ENCODE measurements at regions not wholly inside any gene's neighbourhood (a gene's known extent, or its start where the extent isn't known, plus 50 kb on each side); places are given as distances from the start of the nearest gene placed in this dataset.
A peak's percentile ranks its signal among the peaks of the same experiment; 100 is the strongest.
"Not testable (repeated sequence)": the region's sequence is repeated elsewhere in the genome, so short reads cannot be mapped to it uniquely, and the experiment has no call there.

- 96% methylated on average over 5 of the region's 5 CpGs for WGBS
- Histone ChIP-seq H3K27ac (ENCODE audit: low read length) (no peak overlapping the region), H3K9me3 (ENCODE audit: control insufficient read depth, low read length) (no peaks in the 10 kb centered on the region), H3K4me3 (ENCODE audit: low read length) (no peak overlapping the region), H3K27me3 (ENCODE audit: control insufficient read depth, insufficient read depth) (no peaks in the 10 kb centered on the region), H3K4me1 (ENCODE audit: control insufficient read depth, insufficient read depth, low read length) (no peaks in the 10 kb centered on the region)
- ATAC-seq (no peak), DNase-seq (no peak)
- intact Hi-C loops (cut with DNase I) = no loop called here
These were observed 503.3 kb upstream of the PTCHD4 start for GRCh38 chr6:48614326-48614725.

- Histone ChIP-seq H3K4me3 (ENCODE audit: low read length) (no peak overlapping the region), H3K27me3 (ENCODE audit: control insufficient read depth, insufficient read depth) (no peaks in the 10 kb centered on the region), H3K27ac (ENCODE audit: low read length) (no peak overlapping the region), H3K4me1 (ENCODE audit: control insufficient read depth, insufficient read depth, low read length) (no peaks in the 10 kb centered on the region), H3K9me3 (ENCODE audit: control insufficient read depth, low read length) (no peaks in the 10 kb centered on the region)
- DNase-seq (no peak), ATAC-seq (no peak)
- intact Hi-C loops (cut with DNase I) = no loop called here
- WGBS = 35% methylated on average over 5 of the region's 5 CpGs
These were observed 502.4 kb upstream of the PTCHD4 start for GRCh38 chr6:48613231-48613949.

GRCh38 chr6:48611332-48611731 is 500.3 kb upstream of the PTCHD4 start:
- WGBS = 49% methylated on average over 3 of the region's 3 CpGs
- intact Hi-C loops (cut with DNase I) = no loop called here

GRCh38 chr6:48610846-48611245 is 499.8 kb upstream of the PTCHD4 start:
- Histone ChIP-seq H3K27ac (ENCODE audit: low read length) (no peak overlapping the region), H3K9me3 (ENCODE audit: control insufficient read depth, low read length) (no peaks in the 10 kb centered on the region), H3K4me3 (ENCODE audit: low read length) (no peak overlapping the region), H3K27me3 (ENCODE audit: control insufficient read depth, insufficient read depth) (no peaks in the 10 kb centered on the region), H3K4me1 (ENCODE audit: control insufficient read depth, insufficient read depth, low read length) (no peaks in the 10 kb centered on the region)
- ATAC-seq (no peak), DNase-seq (no peak)
- intact Hi-C loops (cut with DNase I) = no loop called here
- WGBS = 27% methylated on average over 1 of the region's 1 CpG

More at GRCh38 chr6:48611332-48611731, 500.3 kb upstream of the PTCHD4 start:
- no peaks in the 10 kb centered on the region for H3K27me3 ChIP-seq (ENCODE audit: control insufficient read depth, insufficient read depth)
- ATAC-seq (no peak), DNase-seq (no peak)
- H3K27ac ChIP-seq (ENCODE audit: low read length) = no peak overlapping the region
- H3K9me3 ChIP-seq (ENCODE audit: control insufficient read depth, low read length) = no peaks in the 10 kb centered on the region
- no peaks in the 10 kb centered on the region for H3K4me1 ChIP-seq (ENCODE audit: control insufficient read depth, insufficient read depth, low read length)
- no peak overlapping the region for H3K4me3 ChIP-seq (ENCODE audit: low read length)

GRCh38 chr6:48606618-48607017 is 495.6 kb upstream of the PTCHD4 start:
- no peak overlapping the region for H3K27ac ChIP-seq (ENCODE audit: low read length)
- intact Hi-C loops (cut with DNase I) = no loop called here
- DNase-seq (no peak), ATAC-seq (no peak)
- H3K9me3 ChIP-seq (ENCODE audit: control insufficient read depth, low read length) = no peaks in the 10 kb centered on the region
- no peaks in the 10 kb centered on the region for H3K4me1 ChIP-seq (ENCODE audit: control insufficient read depth, insufficient read depth, low read length)
- no peaks in the 10 kb centered on the region for H3K27me3 ChIP-seq (ENCODE audit: control insufficient read depth, insufficient read depth)
- no peak overlapping the region for H3K4me3 ChIP-seq (ENCODE audit: low read length)

- no peak overlapping the region for H3K27ac ChIP-seq (ENCODE audit: low read length)
- no peaks in the 10 kb centered on the region for H3K4me1 ChIP-seq (ENCODE audit: control insufficient read depth, insufficient read depth, low read length)
- H3K9me3 ChIP-seq (ENCODE audit: control insufficient read depth, low read length) = no peaks in the 10 kb centered on the region
- DNase-seq = no peak
- WGBS = 50% methylated on average over 3 of the region's 3 CpGs
- no peak overlapping the region for H3K4me3 ChIP-seq (ENCODE audit: low read length)
- H3K27me3 ChIP-seq (ENCODE audit: control insufficient read depth, insufficient read depth) = no peaks in the 10 kb centered on the region
- no peak for ATAC-seq
- intact Hi-C loops (cut with DNase I) = no loop called here
These were observed 487.0 kb upstream of the PTCHD4 start for GRCh38 chr6:48597951-48598350.

- ATAC-seq (no peak), DNase-seq (no peak)
- intact Hi-C loops (cut with DNase I) = no loop called here
- H3K9me3 ChIP-seq (ENCODE audit: control insufficient read depth, low read length) = no peaks in the 10 kb centered on the region
- H3K4me3 ChIP-seq (ENCODE audit: low read length) = no peak overlapping the region
- H3K27me3 ChIP-seq (ENCODE audit: control insufficient read depth, insufficient read depth) = no peaks in the 10 kb centered on the region
- H3K27ac ChIP-seq (ENCODE audit: low read length) = no peak overlapping the region
- H3K4me1 ChIP-seq (ENCODE audit: control insufficient read depth, insufficient read depth, low read length) = no peaks in the 10 kb centered on the region
These were observed 485.8 kb upstream of the PTCHD4 start for GRCh38 chr6:48596830-48597229.

GRCh38 chr6:48591158-48591557 is 480.2 kb upstream of the PTCHD4 start:
- H3K4me3 ChIP-seq (ENCODE audit: low read length); H3K4me1 ChIP-seq (ENCODE audit: control insufficient read depth, insufficient read depth, low read length); H3K27me3 ChIP-seq (ENCODE audit: control insufficient read depth, insufficient read depth); H3K9me3 ChIP-seq (ENCODE audit: control insufficient read depth, low read length); DNase-seq; H3K27ac ChIP-seq (ENCODE audit: low read length); intact Hi-C loops (cut with DNase I); ATAC-seq: not testable (repeated sequence)

- no peaks in the 10 kb centered on the region for H3K4me1 ChIP-seq (ENCODE audit: control insufficient read depth, insufficient read depth, low read length)
- WGBS = 54% methylated on average over 1 of the region's 1 CpG
- H3K9me3 ChIP-seq (ENCODE audit: control insufficient read depth, low read length) = no peaks in the 10 kb centered on the region
- no peak overlapping the region for H3K4me3 ChIP-seq (ENCODE audit: low read length)
- no peak for ATAC-seq
- DNase-seq = no peak
- H3K27ac ChIP-seq (ENCODE audit: low read length) = no peak overlapping the region
- intact Hi-C loops (cut with DNase I) = no loop called here
- H3K27me3 ChIP-seq (ENCODE audit: control insufficient read depth, insufficient read depth) = no peaks in the 10 kb centered on the region
These were observed 473.8 kb upstream of the PTCHD4 start for GRCh38 chr6:48584846-48585245.

GRCh38 chr6:48570656-48571055 is 459.7 kb upstream of the PTCHD4 start:
- no peak for DNase-seq
- no peaks in the 10 kb centered on the region for H3K4me1 ChIP-seq (ENCODE audit: control insufficient read depth, insufficient read depth, low read length)
- no peaks in the 10 kb centered on the region for H3K9me3 ChIP-seq (ENCODE audit: control insufficient read depth, low read length)
- ATAC-seq = no peak
- H3K27me3 ChIP-seq (ENCODE audit: control insufficient read depth, insufficient read depth) = no peaks in the 10 kb centered on the region
- intact Hi-C loops (cut with DNase I) = no loop called here
- H3K27ac ChIP-seq (ENCODE audit: low read length) = no peak overlapping the region
- WGBS = 91% methylated on average over 3 of the region's 3 CpGs
- no peak overlapping the region for H3K4me3 ChIP-seq (ENCODE audit: low read length)

- DNase-seq = no peak
- WGBS = 59% methylated on average over 2 of the region's 2 CpGs
- Histone ChIP-seq H3K9me3 (ENCODE audit: control insufficient read depth, low read length) (no peaks in the 10 kb centered on the region), H3K27ac (ENCODE audit: low read length) (no peak overlapping the region), H3K4me3 (ENCODE audit: low read length) (no peak overlapping the region), H3K27me3 (ENCODE audit: control insufficient read depth, insufficient read depth) (no peaks in the 10 kb centered on the region), H3K4me1 (ENCODE audit: control insufficient read depth, insufficient read depth, low read length) (no peaks in the 10 kb centered on the region)
- peak in 1 of 2 donors; percentile 56 for ATAC-seq
- intact Hi-C loops (cut with DNase I) = no loop called here
These were observed 457.9 kb upstream of the PTCHD4 start for GRCh38 chr6:48568856-48569255.

GRCh38 chr6:48567016-48567415 is 456.0 kb upstream of the PTCHD4 start:
- DNase-seq (no peak), ATAC-seq (no peak)
- no peaks in the 10 kb centered on the region for H3K4me1 ChIP-seq (ENCODE audit: control insufficient read depth, insufficient read depth, low read length)
- H3K27ac ChIP-seq (ENCODE audit: low read length) = no peak overlapping the region
- H3K4me3 ChIP-seq (ENCODE audit: low read length) = no peak overlapping the region
- no peaks in the 10 kb centered on the region for H3K9me3 ChIP-seq (ENCODE audit: control insufficient read depth, low read length)
- intact Hi-C loops (cut with DNase I) = no loop called here
- H3K27me3 ChIP-seq (ENCODE audit: control insufficient read depth, insufficient read depth) = no peaks in the 10 kb centered on the region

Measured in right cardiac atrium (tissue), 5 donors.